Psoas muscle (tissue), 7 donors: ENCODE measurements at regions not wholly inside any gene's neighbourhood (a gene's known extent, or its start where the extent isn't known, plus 50 kb on each side); places are given as distances from the start of the nearest gene placed in this dataset.

ENCODE experiments used
- ATAC-seq, 4 donors: fragments of 200-7000 bp; cut with Tn5 transposase; one replicate each; pipeline ENCODE4 v1.9.1; 2020; ENCODE audit warnings: moderate library complexity in 3 of 4, mild to moderate bottlenecking in 2 of 4
- DNase-seq, 2 donors: peaks; one replicate each; pipeline ENCODE4 v3.0.0-alpha.2; 2020
- H3K27ac ChIP-seq: fragments of 200-600 bp; one replicate; pipeline ENCODE4 v1.8.0; 2022
- H3K27me3 ChIP-seq, 3 donors: fragments of 200-600 bp in 1 of 3; one replicate each; pipeline versions ENCODE4 v1.6.1 to v1.8.0; 2013 to 2022; ENCODE audit warnings: low read length in 2 of 3, mild to moderate bottlenecking in 2 of 3, moderate library complexity in 1 of 3; ENCODE audit not compliant: insufficient read depth in 3 of 3
- H3K36me3 ChIP-seq, 2 donors: fragments of 200-600 bp in 1 of 2; one replicate each; pipeline versions ENCODE4 v1.6.1 to v1.8.0; 2013 to 2022; ENCODE audit warnings: low read depth in 1 of 2, mild to moderate bottlenecking in 1 of 2, moderate library complexity in 1 of 2; ENCODE audit not compliant: insufficient read depth in 1 of 2
- H3K4me1 ChIP-seq: fragments of 200-600 bp; one replicate; pipeline ENCODE4 v1.8.0; 2022
- H3K4me3 ChIP-seq: fragments of 200-600 bp; one replicate; pipeline ENCODE4 v1.8.0; 2022; ENCODE audit warnings: mild to moderate bottlenecking
- H3K9me3 ChIP-seq: fragments of 200-600 bp; one replicate; pipeline ENCODE4 v1.8.0; 2022
- CTCF ChIP-seq: fragments of 200-600 bp; IDR thresholded peaks from one replicate; pipeline ENCODE4 v1.8.0; 2022; ENCODE audit warnings: antibody characterized with exemption
- WGBS, 3 donors: extraction: QIAGEN DNeasy Blood & Tissue Kit; methylation state at CpG; one replicate each; pipeline versions ENCODE4 v1.1.6 to v1.1.7; 2013; 5-methylcytosine and 5-hydroxymethylcytosine counted together
- intact Hi-C, 2 donors: fragments of 100-400 bp; cut with DNase I; formaldehyde crosslinking; loops; one replicate each; pipeline versions ENCODE4 v1.11.0 to v1.14.2; 2022
- donor health status: healthy with polysubstance abuse.
- donor health status: DM: no; HTN: no; CAD: no; lungs with moderate emphysema.
- donor health status: Bipolar disorder and iron deficiency.
- donor health status: healthy.
- donor health status: DM: yes; HTN: yes; CAD: no.
- donor health status: DM: no; HTN: no; CAD: no.
- donor health status: DM: yes; HTN: yes; CAD: no.

DNA sequence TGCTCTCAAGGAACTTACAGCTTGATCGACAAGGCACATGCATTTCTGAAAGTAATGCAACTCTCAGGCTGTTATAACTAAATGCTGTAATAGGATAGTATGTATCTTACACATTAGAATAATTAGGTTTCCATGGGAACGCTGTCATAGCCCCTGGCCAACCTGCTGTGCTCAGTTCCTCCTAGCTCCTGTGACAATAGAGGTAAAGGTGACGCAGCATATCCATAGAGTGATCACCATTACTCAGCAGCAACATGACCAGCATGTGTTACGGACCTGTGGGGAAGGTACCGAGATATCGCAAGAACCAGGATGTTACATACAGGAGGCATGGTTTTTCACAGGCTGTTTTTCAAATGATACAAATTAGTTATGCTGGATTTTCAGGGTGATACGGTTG is 150.7 kb downstream of the CAND1 start:
- no peak overlapping the region for H3K4me3 ChIP-seq
- intact Hi-C loops = no loop called here
- no peak for DNase-seq
- TF ChIP-seq CTCF = no peak
- no peak overlapping the region for H3K27ac ChIP-seq
- H3K27me3 ChIP-seq = no peaks in the 10 kb centered on the region
- WGBS, 3 donors = 80 to 90% (median 84%) methylated on average over 7 of the region's 7 CpGs
- no peaks in the 10 kb centered on the region for H3K9me3 ChIP-seq
- no peaks in the 10 kb centered on the region for H3K36me3 ChIP-seq
- ATAC-seq = no peak
- peaks cover 9% of the 10 kb centered on the region for H3K4me1 ChIP-seq

DNA sequence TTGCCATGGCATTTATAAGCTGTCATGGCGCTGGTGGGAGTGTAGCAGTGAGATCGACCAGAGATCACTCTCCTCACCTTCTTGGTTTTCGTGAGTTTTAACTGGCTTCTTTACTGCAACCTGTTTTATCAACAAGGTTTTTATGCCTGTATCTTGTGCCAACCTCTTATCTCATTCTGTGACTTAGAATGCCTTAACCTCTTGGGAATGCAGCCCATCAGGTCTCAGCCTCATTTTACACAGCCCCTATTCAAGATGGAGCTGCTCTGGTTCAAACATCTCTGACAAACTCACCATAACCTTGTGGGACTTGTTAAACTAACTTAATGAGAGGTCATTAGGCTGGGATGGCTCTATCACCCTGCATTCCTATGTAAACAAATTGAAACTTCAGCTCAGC is 151.3 kb downstream of the CAND1 start:
- WGBS, 3 donors = 78 to 89% (median 83%) methylated on average over 3 of the region's 3 CpGs
- peaks cover 3% of the 10 kb centered on the region for H3K4me1 ChIP-seq
- no peaks in the 10 kb centered on the region for H3K9me3 ChIP-seq
- H3K27me3 ChIP-seq = no peaks in the 10 kb centered on the region
- no peaks in the 10 kb centered on the region for H3K36me3 ChIP-seq
- ATAC-seq (no peak), DNase-seq (no peak)
- intact Hi-C loops = no loop called here
- no peak overlapping the region for H3K4me3 ChIP-seq
- H3K27ac ChIP-seq = no peak overlapping the region
- TF ChIP-seq CTCF = no peak

DNA sequence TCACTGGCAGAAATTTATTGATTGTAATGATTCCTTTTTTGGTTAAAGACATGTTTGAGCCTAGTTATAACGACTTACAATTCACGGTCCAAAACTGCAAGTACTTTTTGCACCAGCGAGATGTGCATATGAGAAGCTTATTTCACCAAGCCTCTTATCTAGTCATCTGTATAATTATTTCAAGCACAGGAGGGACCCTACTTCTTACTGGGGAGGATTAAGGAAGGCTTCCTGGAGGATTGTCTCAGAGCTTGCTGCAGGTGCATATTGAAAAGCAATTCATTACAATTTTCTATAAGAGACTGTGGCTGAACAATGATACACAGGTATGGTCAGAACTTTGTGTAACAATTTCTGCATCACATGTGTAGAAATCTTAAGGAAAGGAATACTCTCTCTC is 152.9 kb downstream of the CAND1 start:
- DNase-seq (no peak), ATAC-seq (no peak)
- no peak overlapping the region for H3K4me3 ChIP-seq
- intact Hi-C loops = no loop called here
- no peaks in the 10 kb centered on the region for H3K4me1 ChIP-seq
- no peaks in the 10 kb centered on the region for H3K27me3 ChIP-seq
- WGBS, 3 donors = 87 to 93% (median 91%) methylated on average over 3 of the region's 3 CpGs
- no peak overlapping the region for H3K27ac ChIP-seq
- no peak for TF ChIP-seq CTCF
- H3K36me3 ChIP-seq = no peaks in the 10 kb centered on the region
- no peaks in the 10 kb centered on the region for H3K9me3 ChIP-seq

- Histone ChIP-seq H3K27ac (no peak overlapping the region), H3K4me1 (no peaks in the 10 kb centered on the region), H3K9me3 (no peaks in the 10 kb centered on the region), H3K27me3 (no peaks in the 10 kb centered on the region), H3K36me3 (no peaks in the 10 kb centered on the region), H3K4me3 (no peak overlapping the region)
- no peak for TF ChIP-seq CTCF
- ATAC-seq (peak in 1 of 4 donors; percentile 44), DNase-seq (no peak)
- intact Hi-C loops = no loop called here
- 92 to 100% (median 100%) methylated on average over 1 of the region's 1 CpG for WGBS, 3 donors
Measured at GRCh38 chr12:67424784-67425183, 155.6 kb downstream of the CAND1 start.

GRCh38 chr12:67425394-67425793 is 156.2 kb downstream of the CAND1 start:
- TF ChIP-seq CTCF = no peak
- Histone ChIP-seq H3K36me3 (no peaks in the 10 kb centered on the region), H3K4me1 (no peaks in the 10 kb centered on the region), H3K27me3 (no peaks in the 10 kb centered on the region), H3K9me3 (no peaks in the 10 kb centered on the region), H3K4me3 (no peak overlapping the region), H3K27ac (no peak overlapping the region)
- DNase-seq = no peak
- ATAC-seq = no peak
- 89 to 98% (median 91%) methylated on average over 1 of the region's 1 CpG for WGBS, 3 donors
- intact Hi-C loops = no loop called here
